ENCODE measurements at regions not wholly inside any gene's neighbourhood (a gene's known extent, or its start where the extent isn't known, plus 50 kb on each side); places are given as distances from the start of the nearest gene placed in this dataset.

- Histone ChIP-seq H3K4me3 (no peak overlapping the region), H3K36me3 (ENCODE audit: control insufficient read depth in 4 of 4, insufficient read depth in 4 of 4, low read length in 4 of 4) (no peaks in the 10 kb centered on the region), H3K9me3 (ENCODE audit: control insufficient read depth in 4 of 4, insufficient read depth in 3 of 4, low read length in 3 of 4) (peaks cover 0 to 3% (median 0%) of the 10 kb centered on the region in 4 donors), H3K9ac (ENCODE audit: insufficient read depth in 1 of 2, low read length in 2 of 2) (no peak overlapping the region), H3K4me1 (ENCODE audit: control insufficient read depth in 5 of 5, insufficient read depth in 5 of 5, low read length in 5 of 5) (peaks cover 0 to 16% (median 0%) of the 10 kb centered on the region in 5 donors), H3K27me3 (ENCODE audit: control insufficient read depth in 3 of 3, insufficient read depth in 3 of 3, low read length in 2 of 3) (peaks cover 17 to 88% (median 82%) of the 10 kb centered on the region in 3 donors), H3K27ac (ENCODE audit: low read depth in 1 of 2, low read length in 1 of 2) (no peak overlapping the region)
- ATAC-seq (ENCODE audit: insufficient read depth, low FRiP score) (no peak), DNase-seq (no peak)
- TF ChIP-seq CTCF (IDR thresholded peaks at IDR 0.05; ENCODE audit: control extremely low read depth, extremely low read depth): no peak
- WGBS, 2 donors: 9 to 20% methylated on average over 20 of the region's 20 CpGs
Measured at GRCh38 chr15:96408591-96409183, 78.2 kb downstream of the NR2F2 start.

GRCh38 chr15:96409215-96410138 is 79.0 kb downstream of the NR2F2 start:
- no peaks in the 10 kb centered on the region for H3K36me3 ChIP-seq (ENCODE audit: control insufficient read depth in 4 of 4, insufficient read depth in 4 of 4, low read length in 4 of 4)
- no peak for ATAC-seq (ENCODE audit: insufficient read depth, low FRiP score)
- H3K4me1 ChIP-seq (ENCODE audit: control insufficient read depth in 5 of 5, insufficient read depth in 5 of 5, low read length in 5 of 5): peaks cover 0 to 16% (median 0%) of the 10 kb centered on the region in 5 donors
- TF ChIP-seq CTCF (IDR thresholded peaks at IDR 0.05; ENCODE audit: control extremely low read depth, extremely low read depth): no peak
- H3K9ac ChIP-seq (ENCODE audit: insufficient read depth in 1 of 2, low read length in 2 of 2): no peak overlapping the region
- no peak overlapping the region for H3K27ac ChIP-seq (ENCODE audit: low read depth in 1 of 2, low read length in 1 of 2)
- H3K4me3 ChIP-seq: no peak overlapping the region
- peak; percentile 31 to 45 (median 43) for DNase-seq
- H3K27me3 ChIP-seq (ENCODE audit: control insufficient read depth in 3 of 3, insufficient read depth in 3 of 3, low read length in 2 of 3): peaks cover 17 to 93% (median 90%) of the 10 kb centered on the region in 3 donors
- 3 to 6% methylated on average over 55 to 77 of the region's 77 CpGs for WGBS, 2 donors
- peaks cover 0 to 4% (median 0%) of the 10 kb centered on the region in 4 donors for H3K9me3 ChIP-seq (ENCODE audit: control insufficient read depth in 4 of 4, insufficient read depth in 3 of 4, low read length in 3 of 4)

GRCh38 chr15:96410175-96411055 is 79.9 kb downstream of the NR2F2 start:
- no peak for TF ChIP-seq CTCF (IDR thresholded peaks at IDR 0.05; ENCODE audit: control extremely low read depth, extremely low read depth)
- peaks cover 0 to 16% (median 0%) of the 10 kb centered on the region in 5 donors for H3K4me1 ChIP-seq (ENCODE audit: control insufficient read depth in 5 of 5, insufficient read depth in 5 of 5, low read length in 5 of 5)
- no peak overlapping the region for H3K27ac ChIP-seq (ENCODE audit: low read depth in 1 of 2, low read length in 1 of 2)
- peaks cover 19 to 96% (median 96%) of the 10 kb centered on the region in 3 donors for H3K27me3 ChIP-seq (ENCODE audit: control insufficient read depth in 3 of 3, insufficient read depth in 3 of 3, low read length in 2 of 3)
- no peak for ATAC-seq (ENCODE audit: insufficient read depth, low FRiP score)
- no peak overlapping the region for H3K9ac ChIP-seq (ENCODE audit: insufficient read depth in 1 of 2, low read length in 2 of 2)
- H3K9me3 ChIP-seq (ENCODE audit: control insufficient read depth in 4 of 4, insufficient read depth in 3 of 4, low read length in 3 of 4): peaks cover 0 to 7% (median 0%) of the 10 kb centered on the region in 4 donors
- DNase-seq: peak in 2 of 3 donors; percentile 31 to 56
- H3K4me3 ChIP-seq: no peak overlapping the region
- 7 to 19% methylated on average over 16 of the region's 16 CpGs for WGBS, 2 donors
- no peaks in the 10 kb centered on the region for H3K36me3 ChIP-seq (ENCODE audit: control insufficient read depth in 4 of 4, insufficient read depth in 4 of 4, low read length in 4 of 4)

All from lung (tissue), 11 donors.